GM12878 (cell line): ENCODE measurements at regions not wholly inside any gene's neighbourhood (a gene's known extent, or its start where the extent isn't known, plus 50 kb on each side); places are given as distances from the start of the nearest gene placed in this dataset.

Source experiments
- ATAC-seq: fragments of 200-7000 bp; cut with Tn5 transposase; 3 replicates; pipeline ENCODE4 v1.9.1; 2020; ENCODE audit warnings: mild to moderate bottlenecking, moderate library complexity
- BruUV-seq: library from RNA; stranded (reverse); fragments of 400-500 nt; replicated peaks from 2 replicates; lab custom pipeline; 2021; lab: Mats Ljungman, UMichigan
- CTCF ChIA-PET: fragments of 300-600 bp; sonication (Branson Sonifier 250); formaldehyde crosslinking; extraction: SDS; loops from one replicate; lab custom pipeline; 2021; ENCODE audit warnings: inconsistent platforms; lab: Yijun Ruan, JAX
- POLR2A ChIA-PET: fragments of 350-600 bp; formaldehyde crosslinking; extraction: SDS; loops from one replicate; lab custom pipeline; 2021; ENCODE audit warnings: inconsistent platforms; lab: Charles Lee
- RAD21 ChIA-PET: fragments of 300-600 bp; sonication (Branson Sonifier 250); formaldehyde crosslinking; loops from one replicate; lab custom pipeline; 2023; ENCODE audit warnings: antibody characterized with exemption; ENCODE audit not compliant: unreplicated experiment; lab: Charles Lee
- SMC1A ChIA-PET: fragments of 300-600 bp; sonication (Branson Sonifier 250); formaldehyde crosslinking; loops from one replicate; lab custom pipeline; 2023; ENCODE audit not compliant: unreplicated experiment, uncharacterized antibody; lab: Charles Lee
- DNase-seq: peaks from one replicate; pipeline ENCODE4 v3.0.0-alpha.2; 2011; ENCODE audit warnings: low read depth, low spot score
- FAIRE-seq: peaks from 3 replicates; lab custom pipeline; 2011; peaks lifted over from hg19 to GRCh38; lab: Jason Lieb, UNC
- H2AFZ ChIP-seq: 2 replicates; pipeline ENCODE4 v1.6.0; 2011; ENCODE audit warnings: low read depth, low read length, control low read depth; ENCODE audit not compliant: control insufficient read depth
- H3K27ac ChIP-seq: 2 replicates; pipeline ENCODE4 v1.5.1; 2011; ENCODE audit warnings: control low read depth; ENCODE audit not compliant: control insufficient read depth, insufficient read depth
- H3K27me3 ChIP-seq, 2 experiments: replicated peaks in 1 of 2; 2 replicates each; pipeline versions ENCODE4 v1.6.0 to v1.6.1; 2011; ENCODE audit warnings: low read length in 1 of 2; ENCODE audit not compliant: control insufficient read depth in 2 of 2, insufficient read depth in 2 of 2
- H3K36me3 ChIP-seq, 2 experiments: 2 replicates each; pipeline ENCODE4 v1.5.1; 2011; ENCODE audit warnings: low read length in 1 of 2; ENCODE audit not compliant: control insufficient read depth in 2 of 2, insufficient read depth in 2 of 2
- H3K4me1 ChIP-seq: 2 replicates; pipeline ENCODE4 v1.6.1; 2011; ENCODE audit warnings: mild to moderate bottlenecking, low read length, moderate library complexity, mixed read lengths; ENCODE audit not compliant: control insufficient read depth, insufficient read depth
- H3K4me2 ChIP-seq: 2 replicates; pipeline ENCODE4 v1.6.0; 2011; ENCODE audit warnings: control low read depth; ENCODE audit not compliant: control insufficient read depth, insufficient read depth
- H3K4me3 ChIP-seq: fragments of 200-600 bp; sonication (generic); 2 replicates; pipeline ENCODE4 v1.5.1; 2016
- H3K79me2 ChIP-seq: 2 replicates; pipeline ENCODE4 v1.6.0; 2011; ENCODE audit warnings: low read length; ENCODE audit not compliant: control insufficient read depth, insufficient read depth
- H3K9ac ChIP-seq: 2 replicates; pipeline ENCODE4 v1.8.0; 2011; ENCODE audit warnings: low read length, control low read depth, mixed read lengths; ENCODE audit not compliant: control insufficient read depth, insufficient read depth
- H3K9me3 ChIP-seq: replicated peaks from 3 replicates; pipeline ENCODE4 v1.5.1; 2011; ENCODE audit warnings: mild to moderate bottlenecking, low read length; ENCODE audit not compliant: control insufficient read depth, insufficient read depth
- H4K20me1 ChIP-seq: 2 replicates; pipeline ENCODE4 v1.6.0; 2011; ENCODE audit not compliant: control insufficient read depth, insufficient read depth
- BHLHE40 ChIP-seq, 2 experiments: fragments of 450-650 bp in 1 of 2; IDR thresholded peaks; 2 replicates each; pipeline ENCODE4 v1.6.1; 2011 to 2017; ENCODE audit warnings: low read depth in 2 of 2, borderline replicate concordance in 1 of 2, improper control_type of control experiment in 1 of 2, low read length in 1 of 2, mild to moderate bottlenecking in 1 of 2
- CEBPZ ChIP-seq: fragments of 150-350 bp; IDR thresholded peaks from 2 replicates; pipeline ENCODE4 v1.6.1; 2016; ENCODE audit warnings: low read depth, low read length
- EZH2 ChIP-seq: IDR thresholded peaks from 2 replicates; pipeline ENCODE4 v1.6.1; 2012; ENCODE audit warnings: low read depth, mild to moderate bottlenecking, control low read depth, inconsistent platforms, low read length, borderline replicate concordance; ENCODE audit not compliant: control insufficient read depth
- HCFC1 ChIP-seq: fragments of 150-350 bp; IDR thresholded peaks from 2 replicates; pipeline ENCODE4 v1.6.1; 2014; ENCODE audit warnings: low read length
- HDAC6 ChIP-seq: fragments of 200-600 bp; sonication (generic); IDR thresholded peaks from one replicate; pipeline ENCODE4 v1.8.0; 2017; ENCODE audit warnings: antibody characterized with exemption; ENCODE audit not compliant: unreplicated experiment
- KDM1A ChIP-seq: fragments of 200-600 bp; sonication (generic); IDR thresholded peaks from 2 replicates; pipeline ENCODE4 v1.6.1; 2016; ENCODE audit warnings: borderline replicate concordance
- MXI1 ChIP-seq: fragments of 150-350 bp; IDR thresholded peaks from 2 replicates; pipeline ENCODE4 v1.6.1; 2011; ENCODE audit warnings: low read depth, mild to moderate bottlenecking, inconsistent platforms, low read length, improper control_type of control experiment
- NKRF ChIP-seq: fragments of 450-650 bp; conservative IDR thresholded peaks from 2 replicates; pipeline ENCODE4 v1.6.1; 2017; ENCODE audit warnings: mild to moderate bottlenecking, moderate library complexity
- NRF1 ChIP-seq: conservative IDR thresholded peaks from 2 replicates; pipeline ENCODE4 v1.6.1; 2011; ENCODE audit warnings: mild to moderate bottlenecking, low read depth, low read length, improper control_type of control experiment
- POLR2AphosphoS2 ChIP-seq: IDR thresholded peaks from 2 replicates; pipeline ENCODE4 v1.6.1; 2011; ENCODE audit warnings: low read depth, mild to moderate bottlenecking, low read length, improper control_type of control experiment, moderate library complexity
- SMAD5 ChIP-seq: IDR thresholded peaks from 2 replicates; pipeline ENCODE4 v1.6.1; 2016; ENCODE audit warnings: antibody characterized with exemption, low read depth
- SMARCA5 ChIP-seq: fragments of 450-650 bp; IDR thresholded peaks from 2 replicates; pipeline ENCODE4 v1.6.1; 2017; ENCODE audit warnings: mild to moderate bottlenecking
- ZBTB11 ChIP-seq: fragments of 450-650 bp; formaldehyde crosslinking; IDR thresholded peaks from 2 replicates; pipeline ENCODE4 v1.5.0; 2022; ENCODE audit warnings: mild to moderate bottlenecking, missing genetic modification characterization
- WGBS: methylation state at CpG from one replicate; pipeline ENCODE4 v1.1.6; 2016; ENCODE audit warnings: low lambda C conversion rate; ENCODE audit not compliant: insufficient replicate concordance, insufficient coverage; ENCODE audit errors: missing lambda C conversion rate; 5-methylcytosine and 5-hydroxymethylcytosine counted together
- in situ Hi-C: fragments of 300-500 bp; cut with MboI; formaldehyde crosslinking; loops from 9 replicates; pipeline ENCODE4 v1.14.3; 2018; ENCODE audit warnings: mixed read lengths
- intact Hi-C: fragments of 100-400 bp; cut with micrococcal nuclease; formaldehyde crosslinking; loops from one replicate; pipeline ENCODE4 v1.14.2; 2022; ENCODE audit not compliant: unreplicated experiment

GRCh38 chr9:99300103-99300439 lies 78.0 kb downstream of the SEC61B start:
- ChIA-PET POLR2A (no interaction called here), CTCF (interaction anchor here (0.7 to 1.7 kb wide), 12 partner anchors 11 to 1025 kb away, joined by 3 to 9 read pairs (median 4); no protein-coding TSS in a partner anchor), SMC1A (interaction anchor here (0.7 to 1.7 kb wide), 8 partner anchors 12 to 214 kb away, joined by 3 to 7 read pairs (median 4); no protein-coding TSS in a partner anchor), RAD21 (interaction anchor here (1.1 to 1.9 kb wide), 7 partner anchors 55 to 511 kb away, joined by 3 to 7 read pairs (median 5); no protein-coding TSS in a partner anchor)
- no peak overlapping the region for H2AFZ ChIP-seq
- ATAC-seq (no peak), FAIRE-seq (no peak), DNase-seq (no peak)
- no peaks in the 10 kb centered on the region for H3K9me3 ChIP-seq
- H3K4me2 ChIP-seq, result no peak overlapping the region
- no peaks in the 10 kb centered on the region for H3K27me3 ChIP-seq
- intact Hi-C loops (loop anchor here (10.0 kb wide), 1 partner anchor 65 kb away; no protein-coding TSS in a partner anchor), in situ Hi-C loops (no loop called here)
- H3K79me2 ChIP-seq, result no peaks in the 10 kb centered on the region
- BruUV-seq, result no TSS peak
- H3K36me3 ChIP-seq, result no peaks in the 10 kb centered on the region
- no peaks in the 10 kb centered on the region for H4K20me1 ChIP-seq
- no peaks in the 10 kb centered on the region for H3K4me1 ChIP-seq
- no peak overlapping the region for H3K9ac ChIP-seq
- no peak overlapping the region for H3K27ac ChIP-seq
- WGBS, result 0% methylated on average over 1 of the region's 1 CpG
- H3K4me3 ChIP-seq, result no peak overlapping the region
- TF ChIP-seq BHLHE40 (IDR thresholded peaks at IDR 0.05; ENCODE audit: borderline replicate concordance in 1 of 2, low read depth in 2 of 2, low read length in 1 of 2), result no peak
- no peak for TF ChIP-seq MXI1
- no peak for TF ChIP-seq HDAC6
- no peak for TF ChIP-seq POLR2AphosphoS2
- no peak for TF ChIP-seq KDM1A
- no peak for TF ChIP-seq HCFC1
- no peak for TF ChIP-seq ZBTB11 (CRISPR knock-in tag)
- no peak for TF ChIP-seq NRF1
- TF ChIP-seq SMARCA5, result no peak
- no peak for TF ChIP-seq NKRF
- TF ChIP-seq CEBPZ, result no peak
- no peak for TF ChIP-seq SMAD5
- no peak for TF ChIP-seq EZH2
